DLD1 (cell line): ENCODE measurements at regions not wholly inside any gene's neighbourhood (a gene's known extent, or its start where the extent isn't known, plus 50 kb on each side); places are given as distances from the start of the nearest gene placed in this dataset.

Experiments
- in situ Hi-C: cut with HindIII; loops from 2 replicates; pipeline ENCODE4 v1.10.0; 2017; ENCODE audit warnings: low sequenced_read_pairs

GRCh38 chr2:16853088-16853487 lies 187.5 kb upstream of the CYRIA start:
- in situ Hi-C loops = no loop called here

- in situ Hi-C loops = no loop called here
Measured at GRCh38 chr2:16852651-16853050, 187.0 kb upstream of the CYRIA start.

GRCh38 chr2:16851126-16851525 lies 185.5 kb upstream of the CYRIA start:
- in situ Hi-C loops = no loop called here

GRCh38 chr2:16840496-16841172 lies 175.0 kb upstream of the CYRIA start:
- in situ Hi-C loops = no loop called here

- in situ Hi-C loops = no loop called here
Measured at GRCh38 chr2:16832910-16833309, 167.3 kb upstream of the CYRIA start.

GRCh38 chr2:16828828-16829160 lies 163.2 kb upstream of the CYRIA start:
- in situ Hi-C loops = no loop called here

- in situ Hi-C loops = no loop called here
Measured at GRCh38 chr2:16828044-16828827, 162.6 kb upstream of the CYRIA start.

- in situ Hi-C loops = no loop called here
Measured at GRCh38 chr2:16824472-16824871, 158.8 kb upstream of the CYRIA start.

GRCh38 chr2:16821692-16822091 lies 156.1 kb upstream of the CYRIA start:
- in situ Hi-C loops = no loop called here

GRCh38 chr2:16818203-16818556 lies 152.5 kb upstream of the CYRIA start:
- in situ Hi-C loops = no loop called here

GRCh38 chr2:16817305-16818202 lies 151.9 kb upstream of the CYRIA start:
- in situ Hi-C loops = no loop called here

GRCh38 chr2:16816522-16816921 lies 150.9 kb upstream of the CYRIA start:
- in situ Hi-C loops = no loop called here

GRCh38 chr2:16816016-16816415 lies 150.4 kb upstream of the CYRIA start:
- in situ Hi-C loops = no loop called here

- in situ Hi-C loops = no loop called here
Measured at GRCh38 chr2:16813593-16813992, 148.0 kb upstream of the CYRIA start.

- in situ Hi-C loops = no loop called here
Measured at GRCh38 chr2:16798472-16798871, 132.8 kb upstream of the CYRIA start.

- in situ Hi-C loops = no loop called here
Measured at GRCh38 chr2:16791496-16791895, 125.9 kb upstream of the CYRIA start.

- in situ Hi-C loops = no loop called here
Measured at GRCh38 chr2:16785149-16785548, 119.5 kb upstream of the CYRIA start.

GRCh38 chr2:16784652-16785051 lies 119.0 kb upstream of the CYRIA start:
- in situ Hi-C loops = no loop called here

- in situ Hi-C loops = no loop called here
Measured at GRCh38 chr2:16777123-16777870, 111.7 kb upstream of the CYRIA start.

GRCh38 chr2:16775899-16776231 lies 110.2 kb upstream of the CYRIA start:
- in situ Hi-C loops = no loop called here
